Erythroblast (primary cell): ENCODE measurements at regions not wholly inside any gene's neighbourhood (a gene's known extent, or its start where the extent isn't known, plus 50 kb on each side); places are given as distances from the start of the nearest gene placed in this dataset.

Source experiments
- GATA1 ChIP-seq: IDR thresholded peaks from 2 replicates; pipeline ENCODE4 v1.6.1; 2011; ENCODE audit warnings: low read depth, mild to moderate bottlenecking, control low read depth, low read length, moderate library complexity
- POLR2A ChIP-seq: IDR thresholded peaks from 2 replicates; pipeline ENCODE4 v1.6.1; 2011; ENCODE audit warnings: mild to moderate bottlenecking, low read length

- TF ChIP-seq POLR2A = no peak
- no peak for TF ChIP-seq GATA1
These were observed 340.6 kb downstream of the GXYLT1 start for GRCh38 chr12:41804026-41804425.
